HT1080 (cell line): ENCODE measurements at regions not wholly inside any gene's neighbourhood (a gene's known extent, or its start where the extent isn't known, plus 50 kb on each side); places are given as distances from the start of the nearest gene placed in this dataset. TPM values are rescaled to one million over a fixed set of nuclear protein-coding genes. Genes with fewer than 3 reads are reported as not detected.

Experiments used
- small RNA-seq: library from RNA; depleted of rRNA; stranded (forward); fragments of <200 nt; gene quantifications from one replicate; pipeline ENCODE3, GENCODE V24; 2014

Small RNA genes lying in the stretch of these regions (small RNA-seq; reads per million reads assigned to genes)
- gene RNU6-1032P: not detected
